ENCODE measurements at regions not wholly inside any gene's neighbourhood (a gene's known extent, or its start where the extent isn't known, plus 50 kb on each side); places are given as distances from the start of the nearest gene placed in this dataset.

DNA sequence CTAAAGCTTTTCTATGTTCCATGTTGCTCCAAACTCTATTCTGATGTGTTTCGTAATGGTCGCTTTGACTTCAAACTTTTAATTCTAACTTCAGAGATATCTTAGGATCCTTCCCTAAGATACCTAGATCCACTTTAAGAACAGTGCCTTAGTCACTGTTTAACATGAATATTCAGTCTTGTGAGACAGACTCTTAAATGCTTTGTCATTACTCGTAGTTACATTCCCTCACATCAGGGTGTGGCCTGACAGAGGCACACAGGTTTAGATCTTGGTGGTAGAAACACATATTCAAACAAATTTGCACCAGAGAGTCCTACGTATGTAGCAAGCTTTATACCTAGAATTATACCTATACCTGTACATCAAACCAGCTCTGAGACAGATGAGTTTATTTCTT, 687.0 kb upstream of the C9orf72 start:
- Histone ChIP-seq H3K4me1 (no peaks in the 10 kb centered on the region), H3K27me3 (no peaks in the 10 kb centered on the region), H3K4me3 (no peak overlapping the region), H3K27ac (no peak overlapping the region), H3K36me3 (no peaks in the 10 kb centered on the region), H3K9me3 (no peaks in the 10 kb centered on the region)
- DNase-seq (ENCODE audit: low spot score in 2 of 2): no peak
- TF ChIP-seq, protein P1, sequence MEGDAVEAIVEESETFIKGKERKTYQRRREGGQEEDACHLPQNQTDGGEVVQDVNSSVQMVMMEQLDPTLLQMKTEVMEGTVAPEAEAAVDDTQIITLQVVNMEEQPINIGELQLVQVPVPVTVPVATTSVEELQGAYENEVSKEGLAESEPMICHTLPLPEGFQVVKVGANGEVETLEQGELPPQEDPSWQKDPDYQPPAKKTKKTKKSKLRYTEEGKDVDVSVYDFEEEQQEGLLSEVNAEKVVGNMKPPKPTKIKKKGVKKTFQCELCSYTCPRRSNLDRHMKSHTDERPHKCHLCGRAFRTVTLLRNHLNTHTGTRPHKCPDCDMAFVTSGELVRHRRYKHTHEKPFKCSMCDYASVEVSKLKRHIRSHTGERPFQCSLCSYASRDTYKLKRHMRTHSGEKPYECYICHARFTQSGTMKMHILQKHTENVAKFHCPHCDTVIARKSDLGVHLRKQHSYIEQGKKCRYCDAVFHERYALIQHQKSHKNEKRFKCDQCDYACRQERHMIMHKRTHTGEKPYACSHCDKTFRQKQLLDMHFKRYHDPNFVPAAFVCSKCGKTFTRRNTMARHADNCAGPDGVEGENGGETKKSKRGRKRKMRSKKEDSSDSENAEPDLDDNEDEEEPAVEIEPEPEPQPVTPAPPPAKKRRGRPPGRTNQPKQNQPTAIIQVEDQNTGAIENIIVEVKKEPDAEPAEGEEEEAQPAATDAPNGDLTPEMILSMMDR (IDR thresholded peaks at IDR 0.05): no peak
- intact Hi-C loops (cut with DNase I): no loop called here

DNA sequence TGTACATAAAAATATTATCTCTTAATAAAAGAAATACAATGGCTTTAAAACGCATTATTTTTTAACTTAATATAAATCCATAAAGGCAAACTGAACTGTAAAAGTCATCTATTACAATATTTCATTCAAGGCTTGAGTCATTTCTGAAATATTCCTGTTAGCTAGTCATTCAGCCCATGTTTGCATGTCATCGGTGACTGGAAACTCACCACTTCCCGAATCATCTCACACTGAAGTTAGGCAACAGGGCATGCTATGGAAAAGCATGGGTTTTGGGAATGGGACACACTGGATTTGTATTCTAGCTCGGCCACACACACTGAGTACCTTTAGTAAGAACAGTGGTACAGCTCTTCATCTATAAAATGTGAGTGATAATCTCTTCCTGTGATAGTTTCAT, 691.1 kb upstream of the C9orf72 start:
- Histone ChIP-seq H3K36me3 (no peaks in the 10 kb centered on the region), H3K27me3 (no peaks in the 10 kb centered on the region), H3K4me3 (no peak overlapping the region), H3K27ac (no peak overlapping the region), H3K9me3 (no peaks in the 10 kb centered on the region), H3K4me1 (no peaks in the 10 kb centered on the region)
- DNase-seq (ENCODE audit: low spot score in 2 of 2): no peak
- TF ChIP-seq, protein P1 (IDR thresholded peaks at IDR 0.05): no peak
- intact Hi-C loops (cut with DNase I): no loop called here

DNA sequence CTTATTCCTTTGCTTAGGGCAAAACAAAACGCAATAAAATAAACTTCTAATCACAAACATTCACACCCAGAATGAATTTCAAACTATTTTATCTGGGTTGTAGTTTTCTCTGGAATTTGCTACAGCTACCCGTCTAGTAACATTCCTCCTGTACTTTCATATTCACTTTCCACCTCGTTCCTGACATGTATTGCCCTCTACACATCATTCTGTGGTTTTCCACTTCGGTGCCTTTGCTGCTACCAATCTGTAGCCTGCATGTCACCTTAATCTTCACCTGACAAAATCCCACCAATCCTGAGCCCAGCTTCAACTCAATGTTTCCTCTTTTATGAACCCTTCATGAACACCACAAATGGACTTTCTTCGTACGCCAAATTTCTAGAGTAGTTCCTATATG, 694.1 kb upstream of the C9orf72 start:
- no peaks in the 10 kb centered on the region for H3K36me3 ChIP-seq
- H3K27ac ChIP-seq: no peak overlapping the region
- H3K4me1 ChIP-seq: no peaks in the 10 kb centered on the region
- no peak overlapping the region for H3K4me3 ChIP-seq
- no peaks in the 10 kb centered on the region for H3K27me3 ChIP-seq
- TF ChIP-seq, protein P1 (IDR thresholded peaks at IDR 0.05): no peak
- no peak for DNase-seq (ENCODE audit: low spot score in 2 of 2)
- no peaks in the 10 kb centered on the region for H3K9me3 ChIP-seq
- intact Hi-C loops (cut with DNase I): no loop called here

DNA sequence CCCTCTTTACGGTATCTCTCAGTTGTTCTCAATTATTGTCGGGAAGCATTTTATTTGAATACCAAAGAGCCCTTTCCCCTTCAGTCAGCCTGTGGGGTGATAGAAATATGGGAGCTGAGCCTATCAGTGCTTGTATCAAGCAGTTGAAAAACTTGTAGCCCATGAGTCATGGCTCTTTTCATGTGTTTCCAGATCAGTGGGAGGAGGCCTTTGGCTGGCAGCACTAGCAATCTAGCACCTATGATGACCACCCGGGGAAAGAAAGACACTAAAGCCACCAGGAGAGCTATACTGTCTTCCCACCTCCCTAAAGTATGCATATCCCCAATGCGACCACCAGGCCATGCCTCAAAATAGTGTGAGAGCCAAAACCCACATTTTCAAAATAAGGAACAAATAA, 696.9 kb upstream of the C9orf72 start:
- H3K27me3 ChIP-seq: no peaks in the 10 kb centered on the region
- H3K4me3 ChIP-seq: no peak overlapping the region
- no peaks in the 10 kb centered on the region for H3K9me3 ChIP-seq
- DNase-seq (ENCODE audit: low spot score in 2 of 2): no peak
- H3K4me1 ChIP-seq: no peaks in the 10 kb centered on the region
- TF ChIP-seq, protein P1 (IDR thresholded peaks at IDR 0.05): no peak
- no peak overlapping the region for H3K27ac ChIP-seq
- intact Hi-C loops (cut with DNase I): no loop called here
- no peaks in the 10 kb centered on the region for H3K36me3 ChIP-seq

DNA sequence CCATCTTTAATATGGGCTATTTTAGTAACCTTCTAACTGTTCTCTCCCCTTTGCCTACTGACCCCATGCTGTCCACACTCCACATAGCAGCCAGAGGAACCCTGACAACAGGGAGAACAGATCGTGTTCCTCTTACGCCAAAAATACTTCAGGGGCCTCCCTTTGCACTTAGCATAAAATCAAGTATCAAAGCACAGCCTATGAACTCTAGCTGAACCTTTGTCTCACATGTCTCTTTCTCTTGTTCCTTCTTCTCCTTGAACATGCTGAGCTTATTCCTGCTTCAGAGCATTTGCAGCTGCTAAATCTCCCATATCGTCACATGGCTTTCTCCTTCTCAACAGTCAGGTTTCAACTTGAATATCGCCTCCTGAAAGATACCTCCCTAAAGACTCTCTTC, 698.8 kb upstream of the C9orf72 start:
- Histone ChIP-seq H3K27me3 (no peaks in the 10 kb centered on the region), H3K4me3 (no peak overlapping the region), H3K36me3 (no peaks in the 10 kb centered on the region), H3K27ac (no peak overlapping the region), H3K4me1 (no peaks in the 10 kb centered on the region), H3K9me3 (no peaks in the 10 kb centered on the region)
- intact Hi-C loops (cut with DNase I): no loop called here
- no peak for DNase-seq (ENCODE audit: low spot score in 2 of 2)
- TF ChIP-seq, protein P1 (IDR thresholded peaks at IDR 0.05): no peak

DNA sequence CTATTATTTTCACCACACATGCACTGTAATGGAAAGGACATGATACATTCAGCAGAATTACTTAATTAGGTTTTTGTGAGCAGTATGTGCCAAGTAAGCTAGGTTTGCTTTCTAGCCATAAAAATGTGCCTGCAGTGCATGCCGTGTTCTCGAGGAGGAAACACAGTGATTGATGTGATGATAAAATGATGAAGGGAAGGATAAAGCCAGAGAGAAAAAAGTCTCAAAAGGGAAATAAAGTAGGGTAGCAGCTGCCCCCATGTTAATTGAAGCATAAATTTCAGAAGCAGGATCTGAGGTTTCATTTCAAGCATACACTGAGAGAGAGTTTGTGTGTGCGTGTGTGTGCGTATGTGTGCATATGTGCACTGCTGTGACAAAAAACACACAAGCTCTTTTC, 714.2 kb upstream of the C9orf72 start:
- intact Hi-C loops (cut with DNase I): no loop called here
- TF ChIP-seq, protein P1 (IDR thresholded peaks at IDR 0.05): no peak
- DNase-seq (ENCODE audit: low spot score in 2 of 2): no peak
- no peaks in the 10 kb centered on the region for H3K9me3 ChIP-seq
- no peaks in the 10 kb centered on the region for H3K4me1 ChIP-seq
- H3K4me3 ChIP-seq: no peak overlapping the region
- H3K27ac ChIP-seq: no peak overlapping the region
- no peaks in the 10 kb centered on the region for H3K27me3 ChIP-seq
- no peaks in the 10 kb centered on the region for H3K36me3 ChIP-seq

Measured in ascending aorta (tissue), 2 donors.